ENCODE measurements at regions not wholly inside any gene's neighbourhood (a gene's known extent, or its start where the extent isn't known, plus 50 kb on each side); places are given as distances from the start of the nearest gene placed in this dataset.

- no peak overlapping the region for H3K9ac ChIP-seq (ENCODE audit: low read depth, low read length, poor library complexity, severe bottlenecking)
- TF ChIP-seq EZH2phosphoT487 (IDR thresholded peaks at IDR 0.05; ENCODE audit: borderline replicate concordance) (no peak), CTCF (conservative IDR thresholded peaks at IDR 0.05; ENCODE audit: low read length) (no peak)
- no peaks in the 10 kb centered on the region for H3K36me3 ChIP-seq (ENCODE audit: insufficient read depth, low read length)
- H3K79me2 ChIP-seq (ENCODE audit: insufficient read depth, low read length), result no peaks in the 10 kb centered on the region
- no peaks in the 10 kb centered on the region for H3K4me1 ChIP-seq (ENCODE audit: insufficient read depth, low read length, poor library complexity, severe bottlenecking)
- no peak overlapping the region for H3K4me2 ChIP-seq (ENCODE audit: low read depth, low read length, poor library complexity, severe bottlenecking)
- no peaks in the 10 kb centered on the region for H3F3A ChIP-seq (ENCODE audit: low read depth)
- no peaks in the 10 kb centered on the region for H3K27me3 ChIP-seq (ENCODE audit: insufficient read depth, low read length, poor library complexity, severe bottlenecking)
- H3K4me3 ChIP-seq (ENCODE audit: low read length, poor library complexity, severe bottlenecking), result no peak overlapping the region
- H3K9me2 ChIP-seq (replicated peaks; ENCODE audit: low read depth, low read length), result no peaks in the 10 kb centered on the region
- H2AFZ ChIP-seq (ENCODE audit: low read length), result no peak overlapping the region
- H4K20me1 ChIP-seq (ENCODE audit: insufficient read depth, low read length, poor library complexity, severe bottlenecking), result no peaks in the 10 kb centered on the region
- H3K9me3 ChIP-seq (ENCODE audit: insufficient read depth, low read depth, low read length), result peaks cover 7% of the 10 kb centered on the region; the same call in 1 of the 2 replicates
Measured at GRCh38 chr10:35876248-35876647, 234.2 kb upstream of the FZD8 start.

GRCh38 chr10:35875016-35875676 lies 233.1 kb upstream of the FZD8 start:
- TF ChIP-seq CTCF (conservative IDR thresholded peaks at IDR 0.05; ENCODE audit: low read length) (no peak), EZH2phosphoT487 (IDR thresholded peaks at IDR 0.05; ENCODE audit: borderline replicate concordance) (no peak)
- Histone ChIP-seq H3K9ac (ENCODE audit: low read depth, low read length, poor library complexity, severe bottlenecking) (no peak overlapping the region), H3K27me3 (ENCODE audit: insufficient read depth, low read length, poor library complexity, severe bottlenecking) (no peaks in the 10 kb centered on the region), H3K4me2 (ENCODE audit: low read depth, low read length, poor library complexity, severe bottlenecking) (no peak overlapping the region), H3K36me3 (ENCODE audit: insufficient read depth, low read length) (no peaks in the 10 kb centered on the region), H3F3A (ENCODE audit: low read depth) (no peaks in the 10 kb centered on the region), H3K9me3 (ENCODE audit: insufficient read depth, low read depth, low read length) (peaks cover 7% of the 10 kb centered on the region; the same call in 1 of the 2 replicates), H3K79me2 (ENCODE audit: insufficient read depth, low read length) (no peaks in the 10 kb centered on the region), H3K9me2 (replicated peaks; ENCODE audit: low read depth, low read length) (no peaks in the 10 kb centered on the region), H4K20me1 (ENCODE audit: insufficient read depth, low read length, poor library complexity, severe bottlenecking) (no peaks in the 10 kb centered on the region), H2AFZ (ENCODE audit: low read length) (no peak overlapping the region), H3K4me1 (ENCODE audit: insufficient read depth, low read length, poor library complexity, severe bottlenecking) (no peaks in the 10 kb centered on the region), H3K4me3 (ENCODE audit: low read length, poor library complexity, severe bottlenecking) (no peak overlapping the region)

GRCh38 chr10:35874311-35875015 lies 232.4 kb upstream of the FZD8 start:
- H3K9me2 ChIP-seq (replicated peaks; ENCODE audit: low read depth, low read length), result no peaks in the 10 kb centered on the region
- H2AFZ ChIP-seq (ENCODE audit: low read length), result no peak overlapping the region
- H4K20me1 ChIP-seq (ENCODE audit: insufficient read depth, low read length, poor library complexity, severe bottlenecking), result no peaks in the 10 kb centered on the region
- H3K4me1 ChIP-seq (ENCODE audit: insufficient read depth, low read length, poor library complexity, severe bottlenecking), result no peaks in the 10 kb centered on the region
- no peaks in the 10 kb centered on the region for H3K27me3 ChIP-seq (ENCODE audit: insufficient read depth, low read length, poor library complexity, severe bottlenecking)
- no peaks in the 10 kb centered on the region for H3K79me2 ChIP-seq (ENCODE audit: insufficient read depth, low read length)
- no peak overlapping the region for H3K9ac ChIP-seq (ENCODE audit: low read depth, low read length, poor library complexity, severe bottlenecking)
- no peak for TF ChIP-seq CTCF (conservative IDR thresholded peaks at IDR 0.05; ENCODE audit: low read length)
- no peak for TF ChIP-seq EZH2phosphoT487 (IDR thresholded peaks at IDR 0.05; ENCODE audit: borderline replicate concordance)
- H3K4me2 ChIP-seq (ENCODE audit: low read depth, low read length, poor library complexity, severe bottlenecking), result no peak overlapping the region
- H3K36me3 ChIP-seq (ENCODE audit: insufficient read depth, low read length), result no peaks in the 10 kb centered on the region
- peaks cover 7% of the 10 kb centered on the region; the same call in 1 of the 2 replicates for H3K9me3 ChIP-seq (ENCODE audit: insufficient read depth, low read depth, low read length)
- H3K4me3 ChIP-seq (ENCODE audit: low read length, poor library complexity, severe bottlenecking), result no peak overlapping the region
- no peaks in the 10 kb centered on the region for H3F3A ChIP-seq (ENCODE audit: low read depth)

All from Loucy (cell line).